Thyroid gland (tissue), 4 donors: ENCODE measurements at regions not wholly inside any gene's neighbourhood (a gene's known extent, or its start where the extent isn't known, plus 50 kb on each side); places are given as distances from the start of the nearest gene placed in this dataset.

Experiments
- DNase-seq, 2 donors: peaks; one replicate each; pipeline ENCODE4 v3.0.0-alpha.2; 2019
- H3K27ac ChIP-seq, 3 donors: fragments of 200-600 bp; sonication (generic); 1 replicate in 2 of 3; 2 replicates in 1 of 3; pipeline ENCODE4 v1.5.1; 2016 to 2019; ENCODE audit warnings: mild to moderate bottlenecking in 1 of 3, moderate library complexity in 1 of 3
- H3K27me3 ChIP-seq: fragments of 200-600 bp; sonication (generic); one replicate; pipeline ENCODE4 v1.5.1; 2019
- H3K36me3 ChIP-seq, 2 donors: fragments of 200-600 bp; sonication (generic); one replicate each; pipeline ENCODE4 v1.5.1; 2016 to 2019
- H3K4me1 ChIP-seq, 2 donors: fragments of 200-600 bp; sonication (generic); one replicate each; pipeline ENCODE4 v1.5.1; 2017 to 2019
- H3K4me3 ChIP-seq, 3 donors: fragments of 200-600 bp; sonication (generic); replicated peaks in 1 of 3; 1 replicate in 2 of 3; 2 replicates in 1 of 3; pipeline ENCODE4 v1.5.1; 2016; ENCODE audit warnings: mild to moderate bottlenecking in 1 of 3
- H3K9me3 ChIP-seq: fragments of 200-600 bp; sonication (generic); one replicate; pipeline ENCODE4 v1.5.1; 2017
- CTCF ChIP-seq, 6 experiments: fragments of 200-600 bp in 3 of 6; fragments of 450-650 bp in 3 of 6; sonication (generic) in 3 of 6; IDR thresholded peaks; one replicate each; pipeline ENCODE4 v1.5.1; 2016 to 2019; ENCODE audit warnings: antibody characterized with exemption in 6 of 6, mild to moderate bottlenecking in 2 of 6, inconsistent platforms in 1 of 6, moderate library complexity in 1 of 6
- POLR2A ChIP-seq, 2 donors: fragments of 450-650 bp; IDR thresholded peaks; one replicate each; pipeline ENCODE4 v1.6.1; 2017; ENCODE audit warnings: antibody characterized with exemption in 2 of 2, mild to moderate bottlenecking in 2 of 2, moderate library complexity in 1 of 2
- WGBS, 2 donors: methylation state at CpG; one replicate each; pipeline ENCODE4 v1.1.5; 2017; 5-methylcytosine and 5-hydroxymethylcytosine counted together
- intact Hi-C: fragments of 100-400 bp; cut with DNase I; formaldehyde crosslinking; loops from one replicate; pipeline ENCODE4 v1.15.1; 2023

DNA sequence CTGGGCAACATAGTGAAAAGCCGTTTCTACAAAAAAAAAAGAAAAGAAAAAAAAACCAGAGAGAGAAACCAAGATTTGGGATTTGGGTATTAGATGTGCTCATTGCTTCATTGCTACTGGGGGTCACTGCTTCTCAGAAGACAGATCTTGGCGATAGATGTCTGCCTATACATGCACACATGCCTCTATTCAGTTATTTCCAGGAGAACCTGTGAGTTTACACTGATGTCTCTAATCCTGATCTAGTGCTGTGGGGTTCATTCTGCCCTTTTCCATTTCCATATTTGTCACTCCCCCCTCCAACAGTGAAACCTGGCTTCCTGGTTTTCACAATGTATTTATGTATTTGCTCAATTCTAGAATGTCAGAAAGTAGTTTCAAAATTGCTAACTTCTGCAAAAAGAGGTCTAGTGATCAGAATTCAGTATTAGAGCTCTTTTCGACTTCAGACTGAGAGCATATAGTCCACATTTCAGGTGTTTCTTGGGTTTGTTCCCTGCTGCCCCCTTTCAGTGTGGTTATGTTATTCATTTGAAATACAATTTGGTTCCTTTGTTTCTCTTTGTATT lies 111.0 kb downstream of the SLC25A47 start:
- Histone ChIP-seq H3K4me1 (peaks cover under 1 to 4% of the 10 kb centered on the region in 2 donors), H3K27ac (no peak overlapping the region), H3K36me3 (no peaks in the 10 kb centered on the region), H3K27me3 (no peaks in the 10 kb centered on the region), H3K9me3 (no peaks in the 10 kb centered on the region), H3K4me3 (no peak overlapping the region)
- WGBS, 2 donors, result 90 to 94% methylated on average over 3 of the region's 3 CpGs
- no peak for TF ChIP-seq POLR2A (IDR thresholded peaks at IDR 0.05)
- TF ChIP-seq CTCF (IDR thresholded peaks at IDR 0.05), result no peak
- intact Hi-C loops, result loop anchor here (10.0 kb wide), 1 partner anchor 211 kb away; no protein-coding TSS in a partner anchor
- no peak for DNase-seq

DNA sequence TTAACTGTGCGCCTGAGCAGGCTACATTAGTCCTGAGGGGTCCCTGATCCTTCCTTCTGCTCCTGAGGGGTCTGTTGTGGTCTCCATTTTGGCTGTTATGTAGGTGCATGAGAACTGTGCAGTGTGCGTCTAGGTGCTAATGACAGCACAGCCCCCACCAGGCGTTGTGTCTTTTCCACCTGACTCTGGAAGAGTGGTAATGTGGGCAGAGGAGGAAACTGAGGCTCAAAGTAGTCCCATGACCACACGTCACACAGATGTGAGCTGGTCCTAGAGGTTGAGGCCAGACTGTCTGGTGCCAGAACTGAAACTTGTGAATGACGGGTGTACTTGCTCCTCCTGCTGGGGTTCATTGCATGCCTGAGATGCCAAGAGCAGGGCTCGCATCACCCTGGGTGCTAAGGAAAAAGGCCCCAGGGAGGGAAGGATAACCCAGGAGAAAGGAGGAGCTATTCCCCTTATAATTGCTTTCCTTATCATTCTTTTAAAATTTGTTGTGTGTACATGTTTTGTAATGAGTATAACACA lies 111.8 kb downstream of the SLC25A47 start:
- DNase-seq, result no peak
- intact Hi-C loops, result loop anchor here (10.0 kb wide), 1 partner anchor 210 kb away; no protein-coding TSS in a partner anchor
- Histone ChIP-seq H3K27me3 (no peaks in the 10 kb centered on the region), H3K4me1 (peaks cover 9 to 13% of the 10 kb centered on the region in 2 donors), H3K9me3 (no peaks in the 10 kb centered on the region), H3K36me3 (no peaks in the 10 kb centered on the region), H3K27ac (no peak overlapping the region), H3K4me3 (no peak overlapping the region)
- TF ChIP-seq POLR2A (IDR thresholded peaks at IDR 0.05) (no peak), CTCF (IDR thresholded peaks at IDR 0.05) (no peak)
- WGBS, 2 donors, result 96% methylated on average over 6 of the region's 6 CpGs

- Histone ChIP-seq H3K36me3 (no peaks in the 10 kb centered on the region), H3K27me3 (no peaks in the 10 kb centered on the region), H3K4me3 (no peak overlapping the region), H3K27ac (no peak overlapping the region), H3K4me1 (peaks cover 12 to 18% of the 10 kb centered on the region in 2 donors), H3K9me3 (no peaks in the 10 kb centered on the region)
- WGBS, 2 donors, result 80 to 89% methylated on average over 3 of the region's 3 CpGs
- TF ChIP-seq POLR2A (IDR thresholded peaks at IDR 0.05) (no peak), CTCF (IDR thresholded peaks at IDR 0.05) (no peak)
- intact Hi-C loops, result loop anchor here (10.0 kb wide), 1 partner anchor 209 kb away; no protein-coding TSS in a partner anchor
- DNase-seq, result no peak
Observed at GRCh38 chr14:100435459-100435858, 112.3 kb downstream of the SLC25A47 start.

GRCh38 chr14:100436745-100437406 lies 113.7 kb downstream of the SLC25A47 start:
- H3K9me3 ChIP-seq, result no peaks in the 10 kb centered on the region
- H3K4me3 ChIP-seq, result no peak overlapping the region
- H3K27ac ChIP-seq, result no peak overlapping the region
- no peaks in the 10 kb centered on the region for H3K27me3 ChIP-seq
- no peak for TF ChIP-seq POLR2A (IDR thresholded peaks at IDR 0.05)
- TF ChIP-seq CTCF (IDR thresholded peaks at IDR 0.05), result no peak
- WGBS, 2 donors, result 81 to 93% methylated on average over 6 of the region's 7 CpGs
- H3K4me1 ChIP-seq, result peaks cover 14 to 22% of the 10 kb centered on the region in 2 donors
- peak in 1 of 2 donors; percentile 14 for DNase-seq
- intact Hi-C loops, result loop anchor here (10.0 kb wide), 1 partner anchor 208 kb away; no protein-coding TSS in a partner anchor
- no peaks in the 10 kb centered on the region for H3K36me3 ChIP-seq

DNA sequence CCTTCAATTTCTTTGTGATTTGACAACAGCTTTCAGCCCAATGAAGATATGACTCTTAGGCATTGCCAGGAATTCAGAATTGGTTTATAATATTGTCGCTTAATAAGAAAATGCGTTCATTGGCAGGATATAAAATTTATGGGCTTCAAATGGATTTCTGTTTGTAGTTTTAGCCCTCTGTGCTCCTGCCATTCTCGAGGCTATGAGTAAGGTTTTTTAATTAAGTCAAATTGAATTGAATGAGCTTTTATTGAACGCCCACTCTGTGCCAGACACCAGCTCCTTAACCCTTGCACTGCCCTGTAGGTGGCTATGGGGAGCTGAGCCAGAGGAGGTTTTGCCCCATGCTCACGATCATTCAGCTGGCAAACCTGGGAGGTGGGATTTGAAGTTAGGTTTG lies 115.1 kb downstream of the SLC25A47 start:
- intact Hi-C loops, result loop anchor here (10.0 kb wide), 1 partner anchor 207 kb away; no protein-coding TSS in a partner anchor
- no peak overlapping the region for H3K27ac ChIP-seq
- H3K4me3 ChIP-seq, result no peak overlapping the region
- DNase-seq, result no peak
- no peaks in the 10 kb centered on the region for H3K27me3 ChIP-seq
- H3K4me1 ChIP-seq, result peaks cover 14 to 22% of the 10 kb centered on the region in 2 donors
- H3K36me3 ChIP-seq, result no peaks in the 10 kb centered on the region
- TF ChIP-seq POLR2A (IDR thresholded peaks at IDR 0.05), result no peak
- 91% methylated on average over 5 of the region's 5 CpGs for WGBS, 2 donors
- no peaks in the 10 kb centered on the region for H3K9me3 ChIP-seq
